ENCODE measurements at regions not wholly inside any gene's neighbourhood (a gene's known extent, or its start where the extent isn't known, plus 50 kb on each side); places are given as distances from the start of the nearest gene placed in this dataset.

- TF ChIP-seq CTCF (conservative IDR thresholded peaks at IDR 0.05; ENCODE audit: low read depth, low read length) (no peak), EZH2phosphoT487 (IDR thresholded peaks at IDR 0.05; ENCODE audit: borderline replicate concordance, low read length) (no peak), EZH2 (IDR thresholded peaks at IDR 0.05; ENCODE audit: low read length, unreplicated experiment) (no peak)
These were observed 71.4 kb upstream of the FRG1 start for GRCh38 chr4:189869236-189869635.

Measured in PC-3 (cell line).